SK-N-SH (cell line): ENCODE measurements at regions not wholly inside any gene's neighbourhood (a gene's known extent, or its start where the extent isn't known, plus 50 kb on each side); places are given as distances from the start of the nearest gene placed in this dataset.

Experiments used
- CTCF ChIA-PET: fragments of 300-600, 350-600 bp; formaldehyde crosslinking; extraction: SDS; loops from one replicate; lab custom pipeline; 2021; lab: Yijun Ruan, JAX
- POLR2A ChIA-PET: fragments of 350-600 bp; sonication (Branson Sonifier 250); formaldehyde crosslinking; extraction: SDS; loops from one replicate; lab custom pipeline; 2020; ENCODE audit warnings: antibody characterized with exemption, inconsistent platforms; lab: Yijun Ruan, JAX
- DNase-seq: peaks from one replicate; pipeline ENCODE4 v3.0.0; 2012
- H2AFZ ChIP-seq: fragments of 200-600 bp; sonication (generic); 2 replicates; pipeline ENCODE4 v1.8.1; 2016; ENCODE audit warnings: antibody characterized with exemption, mild to moderate bottlenecking, low read depth
- H3F3A ChIP-seq: fragments of 200-600 bp; sonication (generic); replicated peaks from 2 replicates; pipeline ENCODE3; 2016; ENCODE audit warnings: antibody characterized with exemption, mild to moderate bottlenecking; ENCODE audit not compliant: insufficient read depth
- H3K27ac ChIP-seq, 2 experiments: fragments of 200-500 bp in 1 of 2; fragments of 200-600 bp in 1 of 2; sonication (Bioruptor generic) in 1 of 2; sonication (generic), shearing (Covaris generic) in 1 of 2; 2 replicates each; pipeline versions ENCODE4 v1.5.1 to v1.6.1; 2014 to 2016; ENCODE audit warnings: low read depth in 2 of 2, inconsistent platforms in 1 of 2, low read length in 1 of 2, mild to moderate bottlenecking in 1 of 2, mixed read lengths in 1 of 2
- H3K27me3 ChIP-seq: fragments of 200-600 bp; sonication (generic), shearing (Covaris generic); 2 replicates; pipeline ENCODE4 v1.6.1; 2016; ENCODE audit warnings: mixed run types; ENCODE audit not compliant: insufficient read depth
- H3K36me3 ChIP-seq, 2 experiments: fragments of 200-500 bp in 1 of 2; fragments of 200-600 bp in 1 of 2; sonication (Bioruptor generic) in 1 of 2; sonication (generic) in 1 of 2; replicated peaks in 1 of 2; 2 replicates each; pipeline versions ENCODE3 to v1.5.1; 2014 to 2016; ENCODE audit warnings: low read length in 1 of 2, mild to moderate bottlenecking in 1 of 2; ENCODE audit not compliant: insufficient read depth in 2 of 2, control insufficient read depth in 1 of 2
- H3K4me1 ChIP-seq, 2 experiments: fragments of 200-500 bp in 1 of 2; fragments of 200-600 bp in 1 of 2; sonication (Bioruptor generic) in 1 of 2; sonication (generic), shearing (Covaris generic) in 1 of 2; 2 replicates each; pipeline versions ENCODE4 v1.5.1 to v1.6.1; 2014 to 2016; ENCODE audit warnings: low read depth in 1 of 2, low read length in 1 of 2, mixed run types in 1 of 2; ENCODE audit not compliant: insufficient read depth in 2 of 2, control insufficient read depth in 1 of 2
- H3K4me2 ChIP-seq: fragments of 200-600 bp; sonication (generic), shearing (Covaris generic); 2 replicates; pipeline ENCODE4 v1.6.1; 2017; ENCODE audit warnings: mixed run types
- H3K4me3 ChIP-seq, 2 experiments: fragments of 200-500 bp in 1 of 2; fragments of 200-600 bp in 1 of 2; sonication (Bioruptor generic) in 1 of 2; sonication (generic), shearing (Covaris generic) in 1 of 2; 2 replicates each; pipeline versions ENCODE4 v1.5.1 to v1.8.1; 2014 to 2016; ENCODE audit warnings: low read depth in 2 of 2, inconsistent platforms in 1 of 2, low read length in 1 of 2, mild to moderate bottlenecking in 1 of 2, mixed read lengths in 1 of 2, moderate library complexity in 1 of 2
- H3K79me2 ChIP-seq: fragments of 200-600 bp; sonication (generic); 2 replicates; pipeline ENCODE4 v1.8.1; 2017; ENCODE audit warnings: mild to moderate bottlenecking; ENCODE audit not compliant: insufficient read depth
- H3K9ac ChIP-seq: fragments of 200-600 bp; sonication (generic); 2 replicates; pipeline ENCODE4 v1.6.1; 2017; ENCODE audit warnings: mixed run types
- H3K9me2 ChIP-seq: fragments of 200-600 bp; sonication (generic); 2 replicates; pipeline ENCODE4 v1.6.1; 2017; ENCODE audit warnings: mixed run types
- H3K9me3 ChIP-seq: fragments of 200-600 bp; sonication (generic); 2 replicates; pipeline ENCODE4 v1.6.1; 2017; ENCODE audit warnings: mixed run types, mild to moderate bottlenecking, moderate library complexity
- H4K20me1 ChIP-seq: fragments of 200-600 bp; sonication (generic); 2 replicates; pipeline ENCODE4 v1.6.1; 2017; ENCODE audit warnings: mild to moderate bottlenecking, mixed run types; ENCODE audit not compliant: insufficient read depth
- CHD2 ChIP-seq: fragments of 150-350 bp; IDR thresholded peaks from 2 replicates; pipeline ENCODE4 v1.6.1; 2018; ENCODE audit warnings: low read length; ENCODE audit not compliant: partially characterized antibody
- CTCF ChIP-seq: fragments of 200-600 bp; sonication (generic); IDR thresholded peaks from 2 replicates; pipeline ENCODE4 v1.6.1; 2017; ENCODE audit warnings: antibody characterized with exemption, mild to moderate bottlenecking, moderate library complexity
- EZH2phosphoT487 ChIP-seq: fragments of 200-600 bp; sonication (generic); IDR thresholded peaks from 2 replicates; pipeline ENCODE4 v1.6.1; 2017; ENCODE audit warnings: low read depth, mixed run types, mild to moderate bottlenecking, antibody characterized with exemption, moderate library complexity, borderline replicate concordance
- FOSL2 ChIP-seq: IDR thresholded peaks from 2 replicates; pipeline ENCODE4 v1.4.0; 2012; ENCODE audit warnings: low read depth, mild to moderate bottlenecking, moderate library complexity, borderline replicate concordance
- FOXM1 ChIP-seq: IDR thresholded peaks from 2 replicates; pipeline ENCODE4 v1.4.0; 2012; ENCODE audit warnings: low read depth, mild to moderate bottlenecking
- GABPA ChIP-seq: IDR thresholded peaks from 2 replicates; pipeline ENCODE4 v1.4.0; 2012; ENCODE audit warnings: low read depth, mild to moderate bottlenecking
- MAX ChIP-seq: IDR thresholded peaks from 2 replicates; pipeline ENCODE4 v1.4.0; 2012; ENCODE audit warnings: low read depth
- MEF2A ChIP-seq: IDR thresholded peaks from 2 replicates; pipeline ENCODE4 v1.4.0; 2012; ENCODE audit warnings: low read depth, borderline replicate concordance
- NFIC ChIP-seq: IDR thresholded peaks from 2 replicates; pipeline ENCODE4 v1.4.0; 2012; ENCODE audit warnings: borderline replicate concordance
- NRF1 ChIP-seq: IDR thresholded peaks from 2 replicates; pipeline ENCODE4 v1.6.1; 2012; ENCODE audit warnings: low read depth, mild to moderate bottlenecking, low read length
- PBX3 ChIP-seq: IDR thresholded peaks from 2 replicates; pipeline ENCODE4; 2012
- POLR2AphosphoS5 ChIP-seq: IDR thresholded peaks from 2 replicates; pipeline ENCODE4 v1.6.1; 2012; ENCODE audit warnings: low read depth, low read length
- RAD21 ChIP-seq: IDR thresholded peaks from 2 replicates; pipeline ENCODE4 v1.6.1; 2012; ENCODE audit warnings: mild to moderate bottlenecking, low read length
- RCOR1 ChIP-seq: fragments of 150-350 bp; IDR thresholded peaks from 2 replicates; pipeline ENCODE4 v1.6.1; 2017; ENCODE audit warnings: antibody characterized with exemption, low read length
- RFX5 ChIP-seq: IDR thresholded peaks from 2 replicates; pipeline ENCODE4 v1.6.1; 2012; ENCODE audit warnings: mild to moderate bottlenecking, improper control_type of control experiment, low read length
- SIN3A ChIP-seq: IDR thresholded peaks from 2 replicates; pipeline ENCODE4 v1.6.1; 2012; ENCODE audit warnings: low read depth, mild to moderate bottlenecking, low read length, moderate library complexity, borderline replicate concordance
- SMC3 ChIP-seq: IDR thresholded peaks from 2 replicates; pipeline ENCODE4 v1.6.1; 2012; ENCODE audit warnings: low read depth, low read length, improper control_type of control experiment
- TAF1 ChIP-seq: IDR thresholded peaks from 2 replicates; pipeline ENCODE4 v1.6.1; 2012; ENCODE audit warnings: low read depth, mild to moderate bottlenecking, low read length, moderate library complexity, borderline replicate concordance
- TCF12 ChIP-seq: IDR thresholded peaks from 2 replicates; pipeline ENCODE4 v1.4.0; 2012
- TEAD4 ChIP-seq: IDR thresholded peaks from 2 replicates; pipeline ENCODE4 v1.4.0; 2012; ENCODE audit warnings: mild to moderate bottlenecking, borderline replicate concordance; ENCODE audit not compliant: insufficient read depth
- USF2 ChIP-seq: fragments of 150-350 bp; IDR thresholded peaks from 2 replicates; pipeline ENCODE4 v1.6.1; 2017; ENCODE audit warnings: antibody characterized with exemption, low read length, low read depth, borderline replicate concordance
- YY1 ChIP-seq: IDR thresholded peaks from 2 replicates; pipeline ENCODE4 v1.4.0; 2012; ENCODE audit warnings: low read depth, mild to moderate bottlenecking
- WGBS: methylation state at CpG from one replicate; pipeline ENCODE4 v1.1.6; 2017; ENCODE audit warnings: low lambda C conversion rate; 5-methylcytosine and 5-hydroxymethylcytosine counted together

GRCh38 chr11:100592619-100593260 lies 94.3 kb upstream of the ARHGAP42 start (continued):
- TF ChIP-seq TAF1 (no peak), SIN3A (no peak), PBX3 (no peak), RCOR1 (no peak), NRF1 (no peak), EZH2phosphoT487 (no peak), FOSL2 (no peak)

- Histone ChIP-seq H3F3A (no peaks in the 10 kb centered on the region), H3K27me3 (no peaks in the 10 kb centered on the region), H3K4me1 (no peaks in the 10 kb centered on the region), H3K27ac (no peak overlapping the region), H3K79me2 (no peaks in the 10 kb centered on the region), H3K9me3 (no peaks in the 10 kb centered on the region), H3K9me2 (no peaks in the 10 kb centered on the region), H2AFZ (no peak overlapping the region), H3K36me3 (no peaks in the 10 kb centered on the region), H4K20me1 (no peaks in the 10 kb centered on the region), H3K9ac (no peak overlapping the region), H3K4me3 (no peak overlapping the region), H3K4me2 (no peak overlapping the region)
- no peak for DNase-seq
- CTCF ChIA-PET = interaction anchor here (1.0 kb wide), 1 partner anchor 16 kb away, joined by 3 read pairs; no protein-coding TSS in a partner anchor
- TF ChIP-seq PBX3 = no peak
- no peak for TF ChIP-seq FOSL2
- TF ChIP-seq RFX5 = no peak
- TF ChIP-seq MEF2A = no peak
- no peak for TF ChIP-seq RCOR1
- no peak for TF ChIP-seq POLR2AphosphoS5
- TF ChIP-seq NFIC = no peak
- no peak for TF ChIP-seq RAD21
- TF ChIP-seq USF2 = no peak
- TF ChIP-seq YY1 = no peak
- no peak for TF ChIP-seq FOXM1
- TF ChIP-seq TCF12 = no peak
- TF ChIP-seq SMC3 = no peak
- TF ChIP-seq CHD2 = no peak
- TF ChIP-seq EZH2phosphoT487 = no peak
- TF ChIP-seq GABPA = no peak
- TF ChIP-seq CTCF = no peak
- no peak for TF ChIP-seq TEAD4
- TF ChIP-seq MAX = no peak
- POLR2A ChIA-PET = no interaction called here
- 7% methylated on average over 2 of the region's 2 CpGs for WGBS
Measured at GRCh38 chr11:100593291-100593690, 93.8 kb upstream of the ARHGAP42 start.
